Keratinocyte (primary cell): ENCODE measurements at regions not wholly inside any gene's neighbourhood (a gene's known extent, or its start where the extent isn't known, plus 50 kb on each side); places are given as distances from the start of the nearest gene placed in this dataset.

Experiments used
- DNase-seq: peaks from one replicate; pipeline ENCODE4 v3.0.0-alpha.2; 2011; ENCODE audit warnings: low read depth, missing footprints, low spot score
- FAIRE-seq: peaks from 2 replicates; lab custom pipeline; 2011; peaks lifted over from hg19 to GRCh38; lab: Jason Lieb, UNC
- H2AFZ ChIP-seq: 2 replicates; pipeline ENCODE4 v1.6.0; 2012; ENCODE audit warnings: low read length, control low read depth, inconsistent platforms; ENCODE audit not compliant: control insufficient read depth
- H3K27ac ChIP-seq: 2 replicates; pipeline ENCODE4 v1.5.1; 2011; ENCODE audit warnings: low read length; ENCODE audit not compliant: control insufficient read depth, insufficient read depth
- H3K27me3 ChIP-seq: 3 replicates; pipeline ENCODE4 v1.6.0; 2011; ENCODE audit warnings: low read length; ENCODE audit not compliant: control insufficient read depth, insufficient read depth; ENCODE audit errors: extremely low read depth
- H3K36me3 ChIP-seq, 2 experiments: 2 replicates in 1 of 2; 3 replicates in 1 of 2; pipeline ENCODE4 v1.5.1; 2011; ENCODE audit warnings: low read length in 2 of 2, mild to moderate bottlenecking in 1 of 2; ENCODE audit not compliant: control insufficient read depth in 2 of 2, insufficient read depth in 2 of 2; ENCODE audit errors: extremely low read depth in 1 of 2
- H3K4me1 ChIP-seq: 3 replicates; pipeline ENCODE4 v1.5.1; 2011; ENCODE audit warnings: low read length; ENCODE audit not compliant: control insufficient read depth, insufficient read depth; ENCODE audit errors: extremely low read depth
- H3K4me2 ChIP-seq: 3 replicates; pipeline ENCODE4 v1.6.0; 2011; ENCODE audit warnings: low read depth, low read length; ENCODE audit not compliant: control insufficient read depth, insufficient read depth; ENCODE audit errors: extremely low read depth
- H3K4me3 ChIP-seq, 3 experiments: fragments of 200-600 bp in 1 of 3; sonication (generic) in 1 of 3; 2 replicates in 2 of 3; 3 replicates in 1 of 3; pipeline ENCODE4 v1.5.1; 2011 to 2016; ENCODE audit warnings: low read length in 3 of 3, mild to moderate bottlenecking in 3 of 3, control low read depth in 2 of 3, inconsistent platforms in 1 of 3, low read depth in 1 of 3, mixed read lengths in 1 of 3, mixed run types in 1 of 3, moderate library complexity in 1 of 3; ENCODE audit not compliant: control insufficient read depth in 2 of 3, insufficient read depth in 2 of 3; ENCODE audit errors: extremely low read depth in 1 of 3
- H3K79me2 ChIP-seq: 2 replicates; pipeline ENCODE4 v1.6.0; 2012; ENCODE audit warnings: low read length; ENCODE audit not compliant: control insufficient read depth, insufficient read depth
- H3K9ac ChIP-seq: 3 replicates; pipeline ENCODE4 v1.6.0; 2011; ENCODE audit warnings: low read length; ENCODE audit not compliant: control insufficient read depth, insufficient read depth; ENCODE audit errors: extremely low read depth
- H3K9me1 ChIP-seq: 3 replicates; pipeline ENCODE4 v1.6.0; 2011; ENCODE audit warnings: low read length; ENCODE audit not compliant: control insufficient read depth, insufficient read depth; ENCODE audit errors: extremely low read depth
- H3K9me3 ChIP-seq: 2 replicates; pipeline ENCODE4 v1.5.1; 2012; ENCODE audit warnings: low read depth, low read length; ENCODE audit not compliant: control insufficient read depth
- H4K20me1 ChIP-seq: 3 replicates; pipeline ENCODE4 v1.6.0; 2011; ENCODE audit warnings: low read length; ENCODE audit not compliant: control insufficient read depth, insufficient read depth; ENCODE audit errors: extremely low read depth
- CTCF ChIP-seq, 3 experiments: IDR thresholded peaks in 1 of 3; conservative IDR thresholded peaks in 1 of 3; optimal IDR thresholded peaks in 1 of 3; 2 replicates in 2 of 3; 3 replicates in 1 of 3; pipeline versions ENCODE3 to v1.5.1; 2011; ENCODE audit warnings: low read length in 3 of 3, mild to moderate bottlenecking in 3 of 3, moderate library complexity in 2 of 3, control low read depth in 1 of 3, inconsistent platforms in 1 of 3; ENCODE audit not compliant: insufficient read depth in 2 of 3; ENCODE audit errors: extremely low read depth in 1 of 3
- EZH2 ChIP-seq: IDR thresholded peaks from one replicate; pipeline ENCODE4 v1.6.1; 2012; ENCODE audit warnings: inconsistent platforms, mild to moderate bottlenecking, low read length, moderate library complexity
- dilution Hi-C: fragments of 300-500 bp; cut with MboI; formaldehyde crosslinking; loops from one replicate; pipeline ENCODE4 v1.7.0; 2020; ENCODE audit warnings: low sequenced_read_pairs; ENCODE audit not compliant: extremely low pct_ligation_motif_present

GRCh38 chr2:100666996-100667395 lies 104.2 kb downstream of the PDCL3 start:
- no peaks in the 10 kb centered on the region for H3K4me1 ChIP-seq
- H3K36me3 ChIP-seq, result no peaks in the 10 kb centered on the region
- no peak for DNase-seq
- no peak overlapping the region for H3K9ac ChIP-seq
- no peak for TF ChIP-seq EZH2
- no peak for TF ChIP-seq CTCF (optimal IDR thresholded peaks at IDR 0.05 in 1 of 3, IDR thresholded peaks at IDR 0.05 in 1 of 3, conservative IDR thresholded peaks at IDR 0.05 in 1 of 3; ENCODE audit: extremely low read depth in 1 of 3, insufficient read depth in 2 of 3, low read length in 3 of 3)
- H3K27me3 ChIP-seq, result peaks cover 3% of the 10 kb centered on the region
- H3K9me3 ChIP-seq, result no peaks in the 10 kb centered on the region
- no peak for FAIRE-seq
- no peak overlapping the region for H3K4me2 ChIP-seq
- H3K27ac ChIP-seq, result no peak overlapping the region
- H2AFZ ChIP-seq, result no peak overlapping the region
- no peaks in the 10 kb centered on the region for H3K9me1 ChIP-seq
- dilution Hi-C loops, result no loop called here
- no peaks in the 10 kb centered on the region for H4K20me1 ChIP-seq
- H3K79me2 ChIP-seq, result no peaks in the 10 kb centered on the region
- H3K4me3 ChIP-seq, result no peak overlapping the region

GRCh38 chr2:100667801-100668200 lies 105.0 kb downstream of the PDCL3 start:
- H3K9ac ChIP-seq, result no peak overlapping the region
- no peak for TF ChIP-seq EZH2
- TF ChIP-seq CTCF (optimal IDR thresholded peaks at IDR 0.05 in 1 of 3, IDR thresholded peaks at IDR 0.05 in 1 of 3, conservative IDR thresholded peaks at IDR 0.05 in 1 of 3; ENCODE audit: extremely low read depth in 1 of 3, insufficient read depth in 2 of 3, low read length in 3 of 3), result no peak
- no peak overlapping the region for H3K27ac ChIP-seq
- DNase-seq (no peak), FAIRE-seq (no peak)
- H3K36me3 ChIP-seq, result no peaks in the 10 kb centered on the region
- H3K9me3 ChIP-seq, result no peaks in the 10 kb centered on the region
- H3K4me2 ChIP-seq, result no peak overlapping the region
- no peak overlapping the region for H2AFZ ChIP-seq
- H4K20me1 ChIP-seq, result no peaks in the 10 kb centered on the region
- no peak overlapping the region for H3K4me3 ChIP-seq
- no peaks in the 10 kb centered on the region for H3K79me2 ChIP-seq
- peaks cover 3% of the 10 kb centered on the region for H3K27me3 ChIP-seq
- dilution Hi-C loops, result no loop called here
- H3K4me1 ChIP-seq, result no peaks in the 10 kb centered on the region
- H3K9me1 ChIP-seq, result no peaks in the 10 kb centered on the region
